SJSA1 (cell line): ENCODE measurements at regions not wholly inside any gene's neighbourhood (a gene's known extent, or its start where the extent isn't known, plus 50 kb on each side); places are given as distances from the start of the nearest gene placed in this dataset.
"Not testable (repeated sequence)": the region's sequence is repeated elsewhere in the genome, so short reads cannot be mapped to it uniquely, and the experiment has no call there.

ENCODE experiments used
- DNase-seq, 2 experiments: peaks; one replicate each; pipeline ENCODE4 v3.0.0-alpha.2; 2015 to 2020; ENCODE audit warnings: low spot score in 2 of 2, low read depth in 1 of 2
- H3K27ac ChIP-seq: fragments of 250-450 bp; sonication (Bioruptor Pico); 2 replicates; pipeline ENCODE4 v1.5.1; 2020; ENCODE audit warnings: mild to moderate bottlenecking, moderate library complexity
- H3K27me3 ChIP-seq: fragments of 250-450 bp; sonication (Bioruptor Pico); replicated peaks from 2 replicates; pipeline ENCODE4 v1.5.1; 2020; ENCODE audit warnings: mild to moderate bottlenecking, moderate library complexity
- H3K36me3 ChIP-seq: fragments of 250-450 bp; sonication (Bioruptor Pico); 2 replicates; pipeline ENCODE4 v1.5.1; 2020; ENCODE audit warnings: mild to moderate bottlenecking
- H3K4me1 ChIP-seq: fragments of 250-450 bp; sonication (Bioruptor Pico); replicated peaks from 2 replicates; pipeline ENCODE4 v1.6.1; 2021; ENCODE audit warnings: mild to moderate bottlenecking
- H3K4me3 ChIP-seq: fragments of 250-450 bp; sonication (Bioruptor Pico); 2 replicates; pipeline ENCODE4 v1.5.1; 2020; ENCODE audit warnings: mild to moderate bottlenecking
- H3K9me3 ChIP-seq: fragments of 250-450 bp; sonication (Bioruptor Pico); replicated peaks from 2 replicates; pipeline ENCODE4 v1.5.1; 2020; ENCODE audit warnings: mild to moderate bottlenecking

- Histone ChIP-seq H3K4me3 (no peak overlapping the region), H3K27me3 (no peaks in the 10 kb centered on the region), H3K9me3 (no peaks in the 10 kb centered on the region), H3K36me3 (no peaks in the 10 kb centered on the region), H3K27ac (no peak overlapping the region), H3K4me1 (no peaks in the 10 kb centered on the region)
- DNase-seq = no peak
Measured at GRCh38 chr7:68162712-68163111, 1166.1 kb downstream of the TYW1 start.

- Histone ChIP-seq H3K27me3 (no peaks in the 10 kb centered on the region), H3K4me3 (no peak overlapping the region), H3K36me3 (no peaks in the 10 kb centered on the region), H3K4me1 (no peaks in the 10 kb centered on the region), H3K9me3 (no peaks in the 10 kb centered on the region), H3K27ac (no peak overlapping the region)
- no peak for DNase-seq
Measured at GRCh38 chr7:68166525-68166924, 1169.9 kb downstream of the TYW1 start.

GRCh38 chr7:68173513-68173912 is 1176.9 kb downstream of the TYW1 start:
- Histone ChIP-seq H3K4me3 (no peak overlapping the region), H3K9me3 (no peaks in the 10 kb centered on the region), H3K36me3 (no peaks in the 10 kb centered on the region), H3K27me3 (no peaks in the 10 kb centered on the region), H3K27ac (no peak overlapping the region), H3K4me1 (no peaks in the 10 kb centered on the region)
- no peak for DNase-seq

GRCh38 chr7:68176974-68177373 is 1180.3 kb downstream of the TYW1 start:
- Histone ChIP-seq H3K4me1 (no peaks in the 10 kb centered on the region), H3K9me3 (peaks cover 8% of the 10 kb centered on the region), H3K36me3 (no peaks in the 10 kb centered on the region), H3K27ac (no peak overlapping the region), H3K4me3 (no peak overlapping the region), H3K27me3 (no peaks in the 10 kb centered on the region)
- DNase-seq = no peak

GRCh38 chr7:68180761-68181160 is 1184.1 kb downstream of the TYW1 start:
- no peak for DNase-seq
- H3K36me3 ChIP-seq = no peaks in the 10 kb centered on the region
- peaks cover 10% of the 10 kb centered on the region for H3K9me3 ChIP-seq
- no peak overlapping the region for H3K4me3 ChIP-seq
- no peak overlapping the region for H3K27ac ChIP-seq
- H3K4me1 ChIP-seq = no peaks in the 10 kb centered on the region
- H3K27me3 ChIP-seq = no peaks in the 10 kb centered on the region

GRCh38 chr7:68183176-68183575 is 1186.5 kb downstream of the TYW1 start:
- Histone ChIP-seq H3K27ac (no peak overlapping the region), H3K4me3 (no peak overlapping the region), H3K4me1 (no peaks in the 10 kb centered on the region), H3K27me3 (no peaks in the 10 kb centered on the region), H3K36me3 (no peaks in the 10 kb centered on the region), H3K9me3 (peaks cover 10% of the 10 kb centered on the region)
- DNase-seq = no peak

GRCh38 chr7:68185631-68186456 is 1189.2 kb downstream of the TYW1 start:
- no peaks in the 10 kb centered on the region for H3K27me3 ChIP-seq
- no peaks in the 10 kb centered on the region for H3K4me1 ChIP-seq
- H3K36me3 ChIP-seq = no peaks in the 10 kb centered on the region
- no peak overlapping the region for H3K27ac ChIP-seq
- H3K9me3 ChIP-seq = peaks cover 7% of the 10 kb centered on the region; the same call in 1 of the 2 replicates
- no peak for DNase-seq
- no peak overlapping the region for H3K4me3 ChIP-seq

GRCh38 chr7:68187532-68187931 is 1190.9 kb downstream of the TYW1 start:
- H3K27ac ChIP-seq = no peak overlapping the region
- DNase-seq = no peak
- H3K27me3 ChIP-seq = no peaks in the 10 kb centered on the region
- H3K9me3 ChIP-seq = 0 out of 2 replicates have a peak, but pooled peaks cover 3% of the 10 kb centered on the region
- H3K36me3 ChIP-seq = no peaks in the 10 kb centered on the region
- H3K4me3 ChIP-seq = no peak overlapping the region
- H3K4me1 ChIP-seq = no peaks in the 10 kb centered on the region

- no peak overlapping the region for H3K4me3 ChIP-seq
- no peak for DNase-seq
Measured at GRCh38 chr7:68192941-68193340, 1196.3 kb downstream of the TYW1 start.

GRCh38 chr7:68195642-68196041 is 1199.0 kb downstream of the TYW1 start:
- H3K4me1 ChIP-seq, H3K9me3 ChIP-seq, H3K36me3 ChIP-seq, DNase-seq, H3K27me3 ChIP-seq, H3K4me3 ChIP-seq, H3K27ac ChIP-seq: not testable (repeated sequence)

More at GRCh38 chr7:68192941-68193340, 1196.3 kb downstream of the TYW1 start:
- no peaks in the 10 kb centered on the region; the same call in 1 of the 2 replicates for H3K9me3 ChIP-seq
- no peaks in the 10 kb centered on the region for H3K27me3 ChIP-seq
- H3K36me3 ChIP-seq = no peaks in the 10 kb centered on the region
- H3K27ac ChIP-seq = no peak overlapping the region
- no peaks in the 10 kb centered on the region for H3K4me1 ChIP-seq

- Histone ChIP-seq H3K36me3 (no peaks in the 10 kb centered on the region), H3K4me3 (no peak overlapping the region), H3K4me1 (no peaks in the 10 kb centered on the region), H3K27me3 (no peaks in the 10 kb centered on the region), H3K27ac (no peak overlapping the region), H3K9me3 (no peaks in the 10 kb centered on the region)
- DNase-seq = no peak
Measured at GRCh38 chr7:68200051-68200670, 1203.5 kb downstream of the TYW1 start.

- no peaks in the 10 kb centered on the region for H3K36me3 ChIP-seq
- no peaks in the 10 kb centered on the region for H3K4me1 ChIP-seq
- no peak overlapping the region for H3K27ac ChIP-seq
- no peaks in the 10 kb centered on the region for H3K27me3 ChIP-seq
- no peaks in the 10 kb centered on the region for H3K9me3 ChIP-seq
- no peak overlapping the region for H3K4me3 ChIP-seq
- no peak for DNase-seq
Measured at GRCh38 chr7:68203251-68203650, 1206.6 kb downstream of the TYW1 start.

GRCh38 chr7:68205826-68206225 is 1209.2 kb downstream of the TYW1 start:
- Histone ChIP-seq H3K4me1 (no peaks in the 10 kb centered on the region), H3K27ac (no peak overlapping the region), H3K36me3 (no peaks in the 10 kb centered on the region), H3K4me3 (no peak overlapping the region), H3K9me3 (no peaks in the 10 kb centered on the region; the same call in 1 of the 2 replicates), H3K27me3 (no peaks in the 10 kb centered on the region)
- no peak for DNase-seq

GRCh38 chr7:68206946-68207485 is 1210.4 kb downstream of the TYW1 start:
- Histone ChIP-seq H3K4me3 (no peak overlapping the region), H3K27me3 (no peaks in the 10 kb centered on the region), H3K4me1 (no peaks in the 10 kb centered on the region), H3K9me3 (no peaks in the 10 kb centered on the region; the same call in 1 of the 2 replicates), H3K27ac (no peak overlapping the region), H3K36me3 (no peaks in the 10 kb centered on the region)
- DNase-seq = no peak
